ENCODE measurements at regions not wholly inside any gene's neighbourhood (a gene's known extent, or its start where the extent isn't known, plus 50 kb on each side); places are given as distances from the start of the nearest gene placed in this dataset.

GRCh38 chr17:14882131-14882530, 383.0 kb downstream of the PMP22 start:
- H3K27me3 Mint-ChIP-seq (ENCODE audit: insufficient read depth): no peaks in the 10 kb centered on the region
- no peaks in the 10 kb centered on the region for H3K4me1 Mint-ChIP-seq (ENCODE audit: low read depth)
- intact Hi-C loops (cut with micrococcal nuclease): no loop called here
- no peaks in the 10 kb centered on the region for H3K36me3 Mint-ChIP-seq (ENCODE audit: low read depth)
- peaks cover 16% of the 10 kb centered on the region for H3K9me3 Mint-ChIP-seq
- H3K27ac Mint-ChIP-seq: no peak overlapping the region
- no peak overlapping the region for H3K4me3 Mint-ChIP-seq
- no peak for DNase-seq (ENCODE audit: low spot score)

- Mint-ChIP-seq H3K27me3 (ENCODE audit: insufficient read depth) (peaks cover 2% of the 10 kb centered on the region), H3K27ac (no peak overlapping the region), H3K9me3 (no peaks in the 10 kb centered on the region), H3K4me1 (ENCODE audit: low read depth) (no peaks in the 10 kb centered on the region), H3K36me3 (ENCODE audit: low read depth) (no peaks in the 10 kb centered on the region), H3K4me3 (no peak overlapping the region)
- intact Hi-C loops (cut with micrococcal nuclease): no loop called here
- DNase-seq (ENCODE audit: low spot score): no peak
These were observed 389.3 kb downstream of the PMP22 start for GRCh38 chr17:14875557-14876412.

GRCh38 chr17:14873996-14874395, 391.1 kb downstream of the PMP22 start:
- intact Hi-C loops (cut with micrococcal nuclease): no loop called here
- no peak overlapping the region for H3K27ac Mint-ChIP-seq
- no peaks in the 10 kb centered on the region for H3K36me3 Mint-ChIP-seq (ENCODE audit: low read depth)

GRCh38 chr17:14873540-14873939, 391.6 kb downstream of the PMP22 start:
- intact Hi-C loops (cut with micrococcal nuclease): no loop called here
- Mint-ChIP-seq H3K9me3 (peaks cover 4% of the 10 kb centered on the region), H3K4me1 (ENCODE audit: low read depth) (no peaks in the 10 kb centered on the region), H3K36me3 (ENCODE audit: low read depth) (no peaks in the 10 kb centered on the region), H3K4me3 (no peak overlapping the region), H3K27ac (no peak overlapping the region), H3K27me3 (ENCODE audit: insufficient read depth) (peaks cover 2% of the 10 kb centered on the region)
- DNase-seq (ENCODE audit: low spot score): no peak

More at GRCh38 chr17:14873996-14874395, 391.1 kb downstream of the PMP22 start:
- Mint-ChIP-seq H3K9me3 (peaks cover 3% of the 10 kb centered on the region), H3K27me3 (ENCODE audit: insufficient read depth) (peaks cover 2% of the 10 kb centered on the region), H3K4me3 (no peak overlapping the region), H3K4me1 (ENCODE audit: low read depth) (no peaks in the 10 kb centered on the region)
- no peak for DNase-seq (ENCODE audit: low spot score)

DNA sequence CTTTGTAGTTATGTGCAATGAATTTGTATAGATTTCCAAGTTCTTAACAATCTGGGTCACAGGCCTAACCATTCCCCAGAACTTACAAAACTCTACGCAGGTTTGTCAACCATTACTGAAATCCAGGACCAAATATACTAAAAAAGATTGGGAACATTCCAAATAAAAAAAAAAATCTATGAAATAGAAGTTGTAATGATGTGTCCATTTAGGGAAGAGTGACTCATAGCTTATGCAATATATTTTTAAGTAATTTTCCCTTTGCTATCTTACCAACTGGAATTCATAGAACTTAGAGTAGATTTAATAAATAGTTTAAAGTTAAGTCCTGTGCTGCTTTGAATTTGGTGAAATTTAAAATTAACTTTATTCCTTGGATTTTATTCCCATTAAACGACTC, 393.2 kb downstream of the PMP22 start:
- intact Hi-C loops (cut with micrococcal nuclease): no loop called here
- Mint-ChIP-seq H3K4me3 (no peak overlapping the region), H3K27ac (no peak overlapping the region)

DNA sequence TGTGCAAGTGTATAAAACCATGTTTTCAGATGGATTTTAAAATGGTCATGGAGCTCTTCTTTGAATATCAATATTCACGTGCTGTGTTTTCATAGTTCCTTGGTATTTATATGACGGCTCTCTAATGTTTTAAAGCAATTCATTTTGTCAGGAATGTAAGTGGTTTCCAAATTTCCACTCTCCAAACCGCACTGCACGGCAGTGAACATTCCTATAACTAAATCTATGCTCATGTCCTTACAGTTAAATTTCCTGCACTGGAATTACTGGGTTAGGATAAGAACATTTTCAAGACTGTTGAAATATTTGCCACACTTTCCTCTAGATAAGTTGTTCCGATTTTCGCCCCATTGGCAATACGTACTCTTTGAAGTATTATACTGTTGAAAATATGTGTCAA, 398.9 kb downstream of the PMP22 start:
- H3K9me3 Mint-ChIP-seq: peaks cover 4% of the 10 kb centered on the region
- H3K4me3 Mint-ChIP-seq: no peak overlapping the region
- H3K27me3 Mint-ChIP-seq (ENCODE audit: insufficient read depth): peaks cover 2% of the 10 kb centered on the region
- H3K27ac Mint-ChIP-seq: no peak overlapping the region
- no peak for DNase-seq (ENCODE audit: low spot score)
- intact Hi-C loops (cut with micrococcal nuclease): no loop called here
- H3K4me1 Mint-ChIP-seq (ENCODE audit: low read depth): no peaks in the 10 kb centered on the region
- H3K36me3 Mint-ChIP-seq (ENCODE audit: low read depth): no peaks in the 10 kb centered on the region

More for the DNA sequence above, 393.2 kb downstream of the PMP22 start:
- Mint-ChIP-seq H3K27me3 (ENCODE audit: insufficient read depth) (peaks cover 2% of the 10 kb centered on the region), H3K9me3 (peaks cover 4% of the 10 kb centered on the region), H3K36me3 (ENCODE audit: low read depth) (no peaks in the 10 kb centered on the region), H3K4me1 (ENCODE audit: low read depth) (no peaks in the 10 kb centered on the region)
- no peak for DNase-seq (ENCODE audit: low spot score)

GRCh38 chr17:14864127-14864526, 401.0 kb downstream of the PMP22 start:
- H3K4me1 Mint-ChIP-seq (ENCODE audit: low read depth): no peaks in the 10 kb centered on the region
- H3K27me3 Mint-ChIP-seq (ENCODE audit: insufficient read depth): no peaks in the 10 kb centered on the region
- no peak overlapping the region for H3K4me3 Mint-ChIP-seq
- peaks cover 2% of the 10 kb centered on the region for H3K9me3 Mint-ChIP-seq
- no peak overlapping the region for H3K27ac Mint-ChIP-seq
- intact Hi-C loops (cut with micrococcal nuclease): no loop called here
- DNase-seq (ENCODE audit: low spot score): no peak
- H3K36me3 Mint-ChIP-seq (ENCODE audit: low read depth): no peaks in the 10 kb centered on the region

- Mint-ChIP-seq H3K36me3 (ENCODE audit: low read depth) (no peaks in the 10 kb centered on the region), H3K4me3 (no peak overlapping the region), H3K27ac (no peak overlapping the region), H3K4me1 (ENCODE audit: low read depth) (no peaks in the 10 kb centered on the region), H3K27me3 (ENCODE audit: insufficient read depth) (no peaks in the 10 kb centered on the region), H3K9me3 (no peaks in the 10 kb centered on the region)
- intact Hi-C loops (cut with micrococcal nuclease): no loop called here
- DNase-seq (ENCODE audit: low spot score): no peak
These were observed 405.6 kb downstream of the PMP22 start for GRCh38 chr17:14859542-14859941.

DNA sequence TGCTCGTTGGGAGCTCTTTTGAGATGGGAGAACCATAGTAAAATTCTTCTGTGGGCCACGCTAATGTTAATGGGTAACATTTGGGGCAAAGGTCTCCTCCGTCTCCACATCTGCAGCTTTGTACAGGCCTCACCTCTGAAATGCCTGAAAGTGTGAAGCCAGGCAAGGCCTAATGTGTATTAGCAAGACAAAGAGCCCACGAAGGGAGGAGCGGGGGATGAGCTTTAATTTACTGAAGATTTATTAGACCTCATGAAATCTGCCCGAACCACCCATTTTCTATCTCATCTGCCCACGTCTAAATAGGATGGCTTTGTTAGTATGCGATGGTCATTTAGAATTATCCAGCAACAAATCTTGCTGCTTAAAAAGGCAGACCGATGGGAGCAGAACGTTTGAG, 408.9 kb downstream of the PMP22 start:
- no peaks in the 10 kb centered on the region for H3K36me3 Mint-ChIP-seq (ENCODE audit: low read depth)
- no peaks in the 10 kb centered on the region for H3K27me3 Mint-ChIP-seq (ENCODE audit: insufficient read depth)
- H3K4me1 Mint-ChIP-seq (ENCODE audit: low read depth): no peaks in the 10 kb centered on the region
- DNase-seq (ENCODE audit: low spot score): no peak
- intact Hi-C loops (cut with micrococcal nuclease): no loop called here
- H3K9me3 Mint-ChIP-seq: no peaks in the 10 kb centered on the region
- no peak overlapping the region for H3K27ac Mint-ChIP-seq
- H3K4me3 Mint-ChIP-seq: no peak overlapping the region

GRCh38 chr17:14854691-14855090, 410.4 kb downstream of the PMP22 start:
- H3K4me1 Mint-ChIP-seq (ENCODE audit: low read depth): no peaks in the 10 kb centered on the region
- intact Hi-C loops (cut with micrococcal nuclease): no loop called here
- no peaks in the 10 kb centered on the region for H3K36me3 Mint-ChIP-seq (ENCODE audit: low read depth)
- H3K4me3 Mint-ChIP-seq: no peak overlapping the region
- no peak for DNase-seq (ENCODE audit: low spot score)
- H3K27me3 Mint-ChIP-seq (ENCODE audit: insufficient read depth): no peaks in the 10 kb centered on the region
- no peak overlapping the region for H3K27ac Mint-ChIP-seq
- no peaks in the 10 kb centered on the region for H3K9me3 Mint-ChIP-seq

DNA sequence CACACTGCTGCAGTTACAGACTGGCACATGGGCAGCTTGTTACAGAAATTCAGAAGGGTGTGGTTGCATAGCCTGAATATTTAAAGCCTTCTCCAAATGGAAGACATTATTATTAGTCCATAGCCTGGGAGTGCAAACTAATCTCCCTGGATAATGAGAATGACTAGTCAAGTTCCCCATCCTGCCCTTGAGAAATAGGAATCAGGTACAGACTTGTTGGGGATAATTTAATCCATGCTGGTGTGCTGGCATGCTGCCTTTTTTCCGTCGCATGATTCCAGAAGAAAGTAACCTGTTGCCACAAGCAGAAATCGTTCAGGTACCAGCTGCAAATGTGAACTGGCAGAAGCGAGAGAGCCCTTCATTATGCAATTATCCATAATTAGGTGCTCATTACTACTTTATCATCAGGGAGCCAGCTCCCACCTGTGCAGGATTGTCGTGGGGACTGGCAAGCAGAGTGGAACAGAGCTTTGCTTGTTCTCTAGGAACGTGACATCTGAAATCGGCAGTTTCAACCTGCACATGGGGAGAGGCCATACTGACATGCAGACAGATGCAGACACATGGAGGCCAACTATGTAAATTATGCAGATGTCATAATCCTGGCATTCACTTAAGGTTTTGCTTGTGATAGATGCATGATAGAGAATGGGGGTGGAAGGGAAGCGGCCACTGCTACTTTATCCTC, 419.4 kb downstream of the PMP22 start:
- no peaks in the 10 kb centered on the region for H3K4me1 Mint-ChIP-seq (ENCODE audit: low read depth)
- intact Hi-C loops (cut with micrococcal nuclease): no loop called here
- peaks cover 3% of the 10 kb centered on the region for H3K9me3 Mint-ChIP-seq
- H3K4me3 Mint-ChIP-seq: no peak overlapping the region
- no peak overlapping the region for H3K27ac Mint-ChIP-seq
- no peaks in the 10 kb centered on the region for H3K27me3 Mint-ChIP-seq (ENCODE audit: insufficient read depth)
- DNase-seq (ENCODE audit: low spot score): no peak
- no peaks in the 10 kb centered on the region for H3K36me3 Mint-ChIP-seq (ENCODE audit: low read depth)

- intact Hi-C loops (cut with micrococcal nuclease): no loop called here
- no peaks in the 10 kb centered on the region for H3K4me1 Mint-ChIP-seq (ENCODE audit: low read depth)
- no peak overlapping the region for H3K4me3 Mint-ChIP-seq
- no peaks in the 10 kb centered on the region for H3K36me3 Mint-ChIP-seq (ENCODE audit: low read depth)
- H3K27me3 Mint-ChIP-seq (ENCODE audit: insufficient read depth): no peaks in the 10 kb centered on the region
- DNase-seq (ENCODE audit: low spot score): no peak
- H3K27ac Mint-ChIP-seq: no peak overlapping the region
- peaks cover 3% of the 10 kb centered on the region for H3K9me3 Mint-ChIP-seq
These were observed 421.9 kb downstream of the PMP22 start for GRCh38 chr17:14843086-14843795.

Data from activated T-helper 1 cell treated with anti-CD3 and anti-CD28 coated beads, Interleukin-12 subunit alpha, Interleukin-12 subunit beta, Interleukin-2, Interleukin-4 antibody, amounts not matched to agents 30 ng/mL and 10 ng/mL and 1 ng/mL, durations not matched to agents 14 hours and 24 hours and 36 hours (primary cell).